ENCODE measurements at regions not wholly inside any gene's neighbourhood (a gene's known extent, or its start where the extent isn't known, plus 50 kb on each side); places are given as distances from the start of the nearest gene placed in this dataset.
A peak's percentile ranks its signal among the peaks of the same experiment; 100 is the strongest.

DNA sequence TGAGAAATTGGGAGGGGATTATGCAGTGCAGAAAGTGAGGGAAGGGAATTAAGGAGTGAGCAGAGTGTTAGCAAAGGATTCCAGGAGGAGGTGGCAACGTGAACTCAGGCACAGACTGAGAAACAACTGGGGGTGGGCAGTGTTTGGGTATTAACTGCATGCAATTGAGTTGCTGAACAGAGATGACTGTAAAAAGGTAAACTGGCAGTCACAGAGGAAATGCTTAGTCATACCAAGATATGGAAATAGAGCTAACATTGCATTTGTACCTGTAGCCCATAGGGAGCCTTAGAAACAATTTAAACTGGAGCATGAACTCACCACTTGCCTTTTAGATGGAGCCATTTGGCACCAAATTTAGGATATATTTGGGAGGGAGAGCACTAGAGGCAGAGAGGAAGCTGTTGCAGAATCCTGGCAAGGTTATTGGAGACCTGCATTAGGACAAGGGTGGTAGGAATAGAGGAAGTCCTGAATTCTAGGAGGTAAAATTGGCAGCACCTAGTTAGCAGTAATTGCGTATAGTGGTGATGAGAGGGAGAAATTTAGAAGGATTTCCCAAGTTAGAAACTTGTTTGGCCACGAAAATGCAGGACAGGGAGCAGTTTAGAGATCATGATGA is 100.6 kb upstream of the FRY start:
- TF ChIP-seq, protein P1, sequence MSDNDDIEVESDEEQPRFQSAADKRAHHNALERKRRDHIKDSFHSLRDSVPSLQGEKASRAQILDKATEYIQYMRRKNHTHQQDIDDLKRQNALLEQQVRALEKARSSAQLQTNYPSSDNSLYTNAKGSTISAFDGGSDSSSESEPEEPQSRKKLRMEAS (IDR thresholded peaks at IDR 0.05; ENCODE audit: low read depth, low read length) = no peak
- TF ChIP-seq, protein P2, sequence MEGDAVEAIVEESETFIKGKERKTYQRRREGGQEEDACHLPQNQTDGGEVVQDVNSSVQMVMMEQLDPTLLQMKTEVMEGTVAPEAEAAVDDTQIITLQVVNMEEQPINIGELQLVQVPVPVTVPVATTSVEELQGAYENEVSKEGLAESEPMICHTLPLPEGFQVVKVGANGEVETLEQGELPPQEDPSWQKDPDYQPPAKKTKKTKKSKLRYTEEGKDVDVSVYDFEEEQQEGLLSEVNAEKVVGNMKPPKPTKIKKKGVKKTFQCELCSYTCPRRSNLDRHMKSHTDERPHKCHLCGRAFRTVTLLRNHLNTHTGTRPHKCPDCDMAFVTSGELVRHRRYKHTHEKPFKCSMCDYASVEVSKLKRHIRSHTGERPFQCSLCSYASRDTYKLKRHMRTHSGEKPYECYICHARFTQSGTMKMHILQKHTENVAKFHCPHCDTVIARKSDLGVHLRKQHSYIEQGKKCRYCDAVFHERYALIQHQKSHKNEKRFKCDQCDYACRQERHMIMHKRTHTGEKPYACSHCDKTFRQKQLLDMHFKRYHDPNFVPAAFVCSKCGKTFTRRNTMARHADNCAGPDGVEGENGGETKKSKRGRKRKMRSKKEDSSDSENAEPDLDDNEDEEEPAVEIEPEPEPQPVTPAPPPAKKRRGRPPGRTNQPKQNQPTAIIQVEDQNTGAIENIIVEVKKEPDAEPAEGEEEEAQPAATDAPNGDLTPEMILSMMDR (IDR thresholded peaks at IDR 0.05; ENCODE audit: low read depth, low read length) = no peak
- TF ChIP-seq POLR2A (IDR thresholded peaks at IDR 0.05; ENCODE audit: extremely low read depth, insufficient read length) (no peak), MYC (IDR thresholded peaks at IDR 0.05; ENCODE audit: low read depth, low read length) (no peak)
- H3K4me3 ChIP-seq (ENCODE audit: low read depth, low read length) = no peak overlapping the region
- peak; percentile 57 for DNase-seq (ENCODE audit: low read depth)

DNA sequence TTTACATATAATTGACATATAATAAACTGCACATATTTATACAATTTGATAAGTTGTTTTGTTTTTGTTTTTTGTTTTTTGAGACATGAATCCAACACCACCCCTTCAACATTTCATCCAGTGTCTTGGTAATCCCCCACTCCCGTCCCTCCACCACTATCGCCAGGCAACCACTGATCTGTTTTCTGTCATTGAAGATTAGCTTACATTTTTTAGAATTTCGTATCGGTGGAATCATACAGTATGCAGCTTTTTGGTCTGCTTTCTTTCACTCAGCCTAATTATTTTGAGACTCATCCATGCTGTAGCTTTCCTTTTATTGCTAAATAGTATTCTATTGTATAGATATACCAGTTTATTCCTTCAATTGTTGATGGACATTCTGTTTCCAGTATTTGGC is 94.1 kb upstream of the FRY start:
- no peak overlapping the region for H3K4me3 ChIP-seq (ENCODE audit: low read depth, low read length)
- TF ChIP-seq MYC (IDR thresholded peaks at IDR 0.05; ENCODE audit: low read depth, low read length) (no peak), POLR2A (IDR thresholded peaks at IDR 0.05; ENCODE audit: extremely low read depth, insufficient read length) (no peak)
- TF ChIP-seq, protein P2 (IDR thresholded peaks at IDR 0.05; ENCODE audit: low read depth, low read length) = no peak
- TF ChIP-seq, protein P1 (IDR thresholded peaks at IDR 0.05; ENCODE audit: low read depth, low read length) = no peak
- no peak for DNase-seq (ENCODE audit: low read depth)

DNA sequence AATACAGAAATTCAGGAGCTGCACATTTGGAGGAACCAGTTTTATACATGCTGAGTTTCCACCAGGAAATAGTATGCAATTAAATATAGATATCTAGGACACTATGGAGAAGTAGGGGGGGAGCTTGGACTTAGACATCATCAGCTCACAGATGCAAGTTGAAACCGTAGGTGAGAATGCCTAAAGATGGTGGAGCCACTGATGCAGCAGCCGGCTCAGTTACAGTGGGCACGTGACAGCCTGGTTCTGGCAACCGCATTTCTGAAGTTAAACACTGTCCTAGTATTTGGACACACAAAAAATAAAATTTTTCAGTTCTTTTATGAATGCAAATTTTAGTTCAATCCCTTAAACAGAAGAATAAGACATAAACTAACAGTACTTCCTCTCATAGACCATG is 91.5 kb upstream of the FRY start:
- TF ChIP-seq, protein P1 (IDR thresholded peaks at IDR 0.05; ENCODE audit: low read depth, low read length) = no peak
- TF ChIP-seq POLR2A (IDR thresholded peaks at IDR 0.05; ENCODE audit: extremely low read depth, insufficient read length) (no peak), MYC (IDR thresholded peaks at IDR 0.05; ENCODE audit: low read depth, low read length) (no peak)
- TF ChIP-seq, protein P2 (IDR thresholded peaks at IDR 0.05; ENCODE audit: low read depth, low read length) = no peak
- no peak overlapping the region for H3K4me3 ChIP-seq (ENCODE audit: low read depth, low read length)
- DNase-seq (ENCODE audit: low read depth) = no peak

DNA sequence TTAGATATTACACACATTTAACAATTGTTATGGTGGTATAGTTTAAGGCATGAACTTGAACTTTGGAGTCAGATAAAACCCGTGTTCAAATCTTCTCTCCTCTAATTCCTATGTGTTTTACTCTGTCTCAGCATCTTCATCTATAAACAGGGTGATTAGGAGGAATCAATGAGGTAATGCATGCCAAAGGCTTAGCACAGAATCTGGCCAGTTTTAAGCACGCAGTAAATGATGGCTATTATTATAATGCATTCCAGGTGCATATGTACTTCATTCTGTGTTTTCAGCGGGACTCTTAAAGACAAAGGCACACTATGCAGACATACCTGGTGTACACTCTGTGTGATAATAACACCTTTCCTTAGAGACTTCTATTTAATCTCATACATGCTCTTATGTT is 88.0 kb upstream of the FRY start:
- TF ChIP-seq, protein P2 (IDR thresholded peaks at IDR 0.05; ENCODE audit: low read depth, low read length) = no peak
- no peak for TF ChIP-seq MYC (IDR thresholded peaks at IDR 0.05; ENCODE audit: low read depth, low read length)
- TF ChIP-seq, protein P1 (IDR thresholded peaks at IDR 0.05; ENCODE audit: low read depth, low read length) = no peak
- TF ChIP-seq POLR2A (IDR thresholded peaks at IDR 0.05; ENCODE audit: extremely low read depth, insufficient read length) = no peak

DNA sequence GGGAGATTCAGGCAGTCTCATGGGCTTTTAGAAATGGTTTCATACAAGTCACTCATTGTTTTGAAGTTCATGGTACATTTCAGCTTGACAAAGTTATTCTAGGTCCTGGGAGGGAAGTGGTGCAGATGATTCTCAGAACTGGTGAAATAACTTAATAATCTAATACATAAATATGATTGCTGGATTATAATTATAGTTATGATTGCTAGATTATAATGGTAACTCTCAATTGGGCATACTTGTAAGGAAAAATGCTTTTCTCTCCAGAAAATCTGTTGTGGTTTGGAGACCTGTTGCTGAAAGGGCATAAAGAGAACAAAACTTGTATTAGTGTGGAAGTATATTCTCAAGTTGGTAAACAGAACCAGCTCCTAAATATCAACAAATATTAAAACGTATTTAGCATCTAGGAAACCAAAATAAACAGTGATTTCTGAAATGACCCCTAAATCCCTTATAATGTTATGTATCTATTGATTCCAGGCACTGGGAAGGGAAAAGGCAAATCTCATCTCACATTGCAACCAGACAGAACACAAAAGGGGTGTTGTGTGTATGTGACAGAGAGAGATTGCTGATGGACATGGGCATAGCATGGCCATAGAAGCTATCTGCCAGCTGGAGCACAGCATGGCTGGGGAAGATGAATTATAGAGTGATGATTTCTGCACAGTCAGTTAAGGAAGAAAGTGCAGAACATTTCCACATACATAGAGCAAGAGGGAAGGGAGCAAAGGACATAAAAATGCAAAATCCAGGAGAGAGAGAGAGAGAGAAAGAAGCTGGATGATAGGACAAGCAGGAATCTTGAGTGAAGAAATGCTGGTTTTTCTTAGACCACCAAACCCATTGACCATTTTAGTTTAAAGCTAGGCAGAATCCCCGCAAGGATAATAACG is 87.1 kb upstream of the FRY start:
- no peak for DNase-seq (ENCODE audit: low read depth)
- TF ChIP-seq, protein P2 (IDR thresholded peaks at IDR 0.05; ENCODE audit: low read depth, low read length) = no peak
- TF ChIP-seq POLR2A (IDR thresholded peaks at IDR 0.05; ENCODE audit: extremely low read depth, insufficient read length) (no peak), MYC (IDR thresholded peaks at IDR 0.05; ENCODE audit: low read depth, low read length) (no peak)
- TF ChIP-seq, protein P1 (IDR thresholded peaks at IDR 0.05; ENCODE audit: low read depth, low read length) = no peak
- no peak overlapping the region for H3K4me3 ChIP-seq (ENCODE audit: low read depth, low read length)

More for the DNA sequence above, 88.0 kb upstream of the FRY start:
- H3K4me3 ChIP-seq (ENCODE audit: low read depth, low read length) = no peak overlapping the region
- DNase-seq (ENCODE audit: low read depth) = no peak

Measured in NB4 (cell line).